HepG2 (cell line): ENCODE measurements at regions not wholly inside any gene's neighbourhood (a gene's known extent, or its start where the extent isn't known, plus 50 kb on each side); places are given as distances from the start of the nearest gene placed in this dataset.

ENCODE experiments used
- ATAC-seq: fragments of 200-7000 bp; cut with Tn5 transposase; 3 replicates; pipeline ENCODE4 v1.9.1; 2020; ENCODE audit warnings: mild to moderate bottlenecking, moderate library complexity
- BruUV-seq: library from RNA; stranded (reverse); fragments of 400-500 nt; replicated peaks from 2 replicates; lab custom pipeline; 2021; lab: Mats Ljungman, UMichigan
- CTCF ChIA-PET: fragments of 300-600 bp; formaldehyde crosslinking; extraction: SDS; loops from one replicate; lab custom pipeline; 2021; ENCODE audit warnings: low total read pairs, inconsistent platforms, low intra/inter-chr PET ratio; lab: Yijun Ruan, JAX
- POLR2A ChIA-PET: fragments of 350-600 bp; sonication (Branson Sonifier 250); formaldehyde crosslinking; loops from one replicate; lab custom pipeline; 2020; ENCODE audit warnings: antibody characterized with exemption, inconsistent platforms; lab: Yijun Ruan, JAX
- DNase-seq: peaks from one replicate; pipeline ENCODE4 v3.0.0-alpha.2; 2015; ENCODE audit warnings: low spot score
- FAIRE-seq: peaks from 3 replicates; lab custom pipeline; 2011; peaks lifted over from hg19 to GRCh38; lab: Jason Lieb, UNC
- H2AFZ ChIP-seq: one replicate; pipeline ENCODE4 v1.6.1; 2011; ENCODE audit warnings: low read length, inconsistent platforms
- H3K27ac ChIP-seq: fragments of 300-600 bp; 3 replicates; pipeline ENCODE4 v1.8.0; 2011; ENCODE audit warnings: mixed run types, mild to moderate bottlenecking, mixed read lengths, low read length, inconsistent platforms; ENCODE audit not compliant: insufficient read depth; ENCODE audit errors: extremely low read length
- H3K27me3 ChIP-seq, 2 experiments: fragments of 200-600 bp in 1 of 2; 2 replicates in 1 of 2; 3 replicates in 1 of 2; pipeline versions ENCODE4 v1.6.0 to v1.8.0; 2011; ENCODE audit warnings: low read length in 2 of 2, mild to moderate bottlenecking in 2 of 2, moderate library complexity in 2 of 2, inconsistent platforms in 1 of 2; ENCODE audit not compliant: insufficient read depth in 2 of 2, control insufficient read depth in 1 of 2
- H3K36me3 ChIP-seq, 2 experiments: fragments of 200-600 bp in 1 of 2; replicated peaks in 1 of 2; 2 replicates in 1 of 2; 3 replicates in 1 of 2; pipeline versions ENCODE4 v1.5.1 to v1.8.0; 2011; ENCODE audit warnings: low read length in 2 of 2, inconsistent platforms in 1 of 2; ENCODE audit not compliant: insufficient read depth in 2 of 2, control insufficient read depth in 1 of 2
- H3K4me1 ChIP-seq: 2 replicates; pipeline ENCODE4 v1.5.1; 2012; ENCODE audit warnings: low read length, inconsistent platforms; ENCODE audit not compliant: insufficient read depth
- H3K4me2 ChIP-seq: 2 replicates; pipeline ENCODE4 v1.6.0; 2011; ENCODE audit warnings: low read depth, low read length, inconsistent platforms
- H3K4me3 ChIP-seq, 3 experiments: fragments of 200-600 bp in 1 of 3; sonication (generic), shearing (Covaris generic) in 1 of 3; replicated peaks in 1 of 3; 2 replicates each; pipeline ENCODE4 v1.5.1; 2011 to 2016; ENCODE audit warnings: low read length in 3 of 3, inconsistent platforms in 2 of 3, low read depth in 2 of 3, mild to moderate bottlenecking in 2 of 3, control low read depth in 1 of 3, mixed read lengths in 1 of 3; ENCODE audit not compliant: insufficient read depth in 1 of 3
- H3K79me2 ChIP-seq: one replicate; pipeline ENCODE4 v1.6.1; 2011; ENCODE audit warnings: low read length, inconsistent platforms; ENCODE audit not compliant: insufficient read depth
- H3K9ac ChIP-seq: 2 replicates; pipeline ENCODE4 v1.6.0; 2011; ENCODE audit warnings: mild to moderate bottlenecking, low read depth, low read length, inconsistent platforms; ENCODE audit not compliant: insufficient read depth
- H3K9me3 ChIP-seq: 2 replicates; pipeline ENCODE4 v1.5.1; 2012; ENCODE audit warnings: mild to moderate bottlenecking, low read length
- H4K20me1 ChIP-seq: 2 replicates; pipeline ENCODE4 v1.6.0; 2011; ENCODE audit warnings: inconsistent platforms, mild to moderate bottlenecking, low read length, moderate library complexity; ENCODE audit not compliant: insufficient read depth
- AGO1 ChIP-seq: fragments of 200-400 bp; formaldehyde crosslinking; IDR thresholded peaks from 2 replicates; pipeline ENCODE4 v1.6.1; 2017; ENCODE audit warnings: mild to moderate bottlenecking, low read depth, low read length, moderate library complexity; ENCODE audit not compliant: poor library complexity, severe bottlenecking
- CENPT ChIP-seq: sonication (generic); formaldehyde crosslinking; IDR thresholded peaks from 2 replicates; pipeline ENCODE4 v1.8.0; 2022; ENCODE audit warnings: low read depth, mild to moderate bottlenecking, moderate library complexity, missing genetic modification reagents
- ELF4 ChIP-seq: sonication (generic); formaldehyde crosslinking; IDR thresholded peaks from 2 replicates; pipeline ENCODE4 v1.5.0; 2020; ENCODE audit warnings: missing genetic modification reagents, mild to moderate bottlenecking, moderate library complexity, borderline replicate concordance
- FOXA1 ChIP-seq, 2 experiments: fragments of 450-650 bp in 1 of 2; sonication (generic) in 1 of 2; formaldehyde crosslinking in 1 of 2; IDR thresholded peaks; 2 replicates each; pipeline versions ENCODE4 v1.4.0 to v1.6.1; 2016 to 2020; ENCODE audit warnings: missing genetic modification reagents in 1 of 2
- IRF2 ChIP-seq: IDR thresholded peaks from 2 replicates; pipeline ENCODE4 v1.6.1; 2018; ENCODE audit warnings: missing genetic modification reagents, missing compliant biosample characterization
- MED8 ChIP-seq: sonication (generic); formaldehyde crosslinking; IDR thresholded peaks from 2 replicates; pipeline ENCODE4 v1.8.1; 2023; ENCODE audit warnings: mild to moderate bottlenecking, missing genetic modification reagents; ENCODE audit not compliant: insufficient replicate concordance
- MEIS2 ChIP-seq: sonication (generic); formaldehyde crosslinking; IDR thresholded peaks from 2 replicates; pipeline ENCODE4 v1.9.0; 2021; ENCODE audit warnings: mild to moderate bottlenecking, missing genetic modification reagents
- PCBP1 ChIP-seq: fragments of 200-400 bp; formaldehyde crosslinking; IDR thresholded peaks from 2 replicates; pipeline ENCODE4 v1.6.1; 2017; ENCODE audit warnings: mild to moderate bottlenecking, low read depth, low read length, borderline replicate concordance
- PLRG1 ChIP-seq: fragments of 450-650 bp; conservative IDR thresholded peaks from 2 replicates; pipeline ENCODE4 v1.6.1; 2016
- POGZ ChIP-seq: sonication (generic); formaldehyde crosslinking; IDR thresholded peaks from 2 replicates; pipeline ENCODE4 v1.4.0; 2020; ENCODE audit warnings: mild to moderate bottlenecking, missing genetic modification reagents
- RFX1 ChIP-seq: fragments of 450-650 bp; IDR thresholded peaks from 2 replicates; pipeline ENCODE4 v1.6.1; 2017
- SMAD1 ChIP-seq: sonication (generic); formaldehyde crosslinking; IDR thresholded peaks from 2 replicates; pipeline ENCODE4 v1.4.0; 2020; ENCODE audit warnings: missing genetic modification reagents, low read depth, mild to moderate bottlenecking, borderline replicate concordance
- TARDBP ChIP-seq: sonication (generic); formaldehyde crosslinking; IDR thresholded peaks from 2 replicates; pipeline ENCODE4 v1.8.0; 2022; ENCODE audit warnings: mild to moderate bottlenecking, missing genetic modification reagents
- ZMYM3 ChIP-seq: sonication (generic); formaldehyde crosslinking; IDR thresholded peaks from 2 replicates; pipeline ENCODE4 v1.5.1; 2020; ENCODE audit warnings: mild to moderate bottlenecking, missing genetic modification reagents
- ZMYM4 ChIP-seq: sonication (generic); formaldehyde crosslinking; IDR thresholded peaks from 2 replicates; pipeline ENCODE4 v1.8.1; 2023; ENCODE audit warnings: mild to moderate bottlenecking, missing genetic modification reagents
- ZNF3 ChIP-seq: IDR thresholded peaks from 2 replicates; pipeline ENCODE4 v1.7.0; 2017; ENCODE audit warnings: inconsistent platforms
- ZNF317 ChIP-seq: sonication (generic); formaldehyde crosslinking; IDR thresholded peaks from 2 replicates; pipeline ENCODE4 v1.5.0; 2020; ENCODE audit warnings: mild to moderate bottlenecking, missing genetic modification reagents
- ZNF343 ChIP-seq: sonication (generic); formaldehyde crosslinking; IDR thresholded peaks from 2 replicates; pipeline ENCODE4 v1.4.0; 2020; ENCODE audit warnings: mild to moderate bottlenecking, missing genetic modification reagents
- ZNF883 ChIP-seq: sonication (generic); formaldehyde crosslinking; IDR thresholded peaks from 2 replicates; pipeline ENCODE4 v1.5.1; 2020; ENCODE audit warnings: mild to moderate bottlenecking, missing genetic modification reagents; ENCODE audit errors: not compliant biosample characterization
- WGBS: methylation state at CpG from one replicate; pipeline ENCODE4 v1.1.6; 2017; ENCODE audit warnings: low lambda C conversion rate; 5-methylcytosine and 5-hydroxymethylcytosine counted together
- in situ Hi-C: cut with HindIII; loops from 2 replicates; pipeline ENCODE4 v1.10.0; 2017; ENCODE audit warnings: low pct_unique_long_range_greater_than_20kb; ENCODE audit not compliant: extremely low pct_ligation_motif_present
- intact Hi-C: fragments of 100-400 bp; cut with micrococcal nuclease; formaldehyde crosslinking; loops from one replicate; pipeline ENCODE4 v1.10.0; 2022; ENCODE audit not compliant: unreplicated experiment

GRCh38 chr5:117218789-117219188, 644.2 kb upstream of the SEMA6A start:
- 5% methylated on average over 2 of the region's 2 CpGs for WGBS
- intact Hi-C loops: no loop called here
- Histone ChIP-seq H2AFZ (no peak overlapping the region), H3K36me3 (no peaks in the 10 kb centered on the region), H3K9ac (no peak overlapping the region), H3K4me3 (no peak overlapping the region)
- FAIRE-seq: no peak
- POLR2A ChIA-PET: no interaction called here
- no TSS peak for BruUV-seq
- TF ChIP-seq ZNF317: no peak
- TF ChIP-seq, all 625 proteins: peak for 0
- H3K4me2 ChIP-seq: no peak overlapping the region
- H3K27ac ChIP-seq: no peak overlapping the region
- H3K27me3 ChIP-seq: no peaks in the 10 kb centered on the region
- H3K4me1 ChIP-seq: no peaks in the 10 kb centered on the region
- DNase-seq (no peak), ATAC-seq (no peak)
- in situ Hi-C loops: no loop called here
- CTCF ChIA-PET: no interaction called here
- no peaks in the 10 kb centered on the region for H3K9me3 ChIP-seq
- no peaks in the 10 kb centered on the region for H4K20me1 ChIP-seq
- H3K79me2 ChIP-seq: no peaks in the 10 kb centered on the region

- DNase-seq: no peak
- H3K4me3 ChIP-seq: no peak overlapping the region
- ATAC-seq: no peak
- intact Hi-C loops (no loop called here), in situ Hi-C loops (no loop called here)
- no TSS peak for BruUV-seq
- no peak for FAIRE-seq
- H3K27me3 ChIP-seq: no peaks in the 10 kb centered on the region
- WGBS: 21% methylated on average over 1 of the region's 1 CpG
- no peak overlapping the region for H3K27ac ChIP-seq
- no peaks in the 10 kb centered on the region for H4K20me1 ChIP-seq
- H3K4me2 ChIP-seq: no peak overlapping the region
- ChIA-PET CTCF (no interaction called here), POLR2A (no interaction called here)
- no peak overlapping the region for H2AFZ ChIP-seq
- no peak for TF ChIP-seq TARDBP
- no peak for TF ChIP-seq SMAD1 (CRISPR knock-in tag)
- no peak for TF ChIP-seq FOXA1 (IDR thresholded peaks at IDR 0.05)
- no peak for TF ChIP-seq FOXA1 (CRISPR knock-in tag; IDR thresholded peaks at IDR 0.05)
- TF ChIP-seq PLRG1: no peak
- TF ChIP-seq PCBP1: no peak
- no peak for TF ChIP-seq AGO1
- TF ChIP-seq ZNF3: no peak
- no peak for TF ChIP-seq ELF4 (CRISPR knock-in tag)
- no peak for TF ChIP-seq ZNF343 (CRISPR knock-in tag)
- TF ChIP-seq ZNF883 (CRISPR knock-in tag): no peak
- TF ChIP-seq ZMYM3 (CRISPR knock-in tag): no peak
- no peak for TF ChIP-seq CENPT (CRISPR knock-in tag)
- TF ChIP-seq MEIS2 (CRISPR knock-in tag): no peak
- no peak for TF ChIP-seq IRF2 (CRISPR knock-in tag)
- TF ChIP-seq MED8 (CRISPR knock-in tag): no peak
- no peak for TF ChIP-seq POGZ
- no peak for TF ChIP-seq RFX1
- no peak for TF ChIP-seq ZMYM4 (CRISPR knock-in tag)
- H3K79me2 ChIP-seq: no peaks in the 10 kb centered on the region
- H3K9me3 ChIP-seq: no peaks in the 10 kb centered on the region
- no peaks in the 10 kb centered on the region for H3K4me1 ChIP-seq
- no peaks in the 10 kb centered on the region for H3K36me3 ChIP-seq
- no peak overlapping the region for H3K9ac ChIP-seq
Observed at GRCh38 chr5:117212866-117213265, 638.2 kb upstream of the SEMA6A start.
